Hepatocyte (in vitro differentiated cells): ENCODE measurements at regions not wholly inside any gene's neighbourhood (a gene's known extent, or its start where the extent isn't known, plus 50 kb on each side); places are given as distances from the start of the nearest gene placed in this dataset.

Experiments used
- DNase-seq: peaks from one replicate; pipeline ENCODE4 v3.0.0-alpha.2; 2016; ENCODE audit warnings: low spot score
- H2AFZ ChIP-seq: fragments of 200-600 bp; sonication (generic); 2 replicates; pipeline ENCODE4 v1.6.0; 2016; ENCODE audit warnings: antibody characterized with exemption, mild to moderate bottlenecking
- H3K27ac ChIP-seq: fragments of 200-600 bp; sonication (generic); 2 replicates; pipeline ENCODE4 v1.5.1; 2016; ENCODE audit warnings: mild to moderate bottlenecking
- H3K27me3 ChIP-seq: fragments of 200-600 bp; sonication (generic); 2 replicates; pipeline ENCODE4 v1.6.1; 2016
- H3K36me3 ChIP-seq: fragments of 200-600 bp; sonication (generic); replicated peaks from 2 replicates; pipeline ENCODE4 v1.5.1; 2016; ENCODE audit warnings: low read depth; ENCODE audit not compliant: insufficient read depth
- H3K4me1 ChIP-seq: fragments of 200-600 bp; sonication (generic); 2 replicates; pipeline ENCODE4 v1.5.1; 2016; ENCODE audit warnings: mild to moderate bottlenecking, moderate library complexity; ENCODE audit not compliant: insufficient read depth
- H3K4me2 ChIP-seq: fragments of 200-600 bp; sonication (generic); 2 replicates; pipeline ENCODE4 v1.6.0; 2016
- H3K4me3 ChIP-seq: fragments of 200-600 bp; sonication (generic); 2 replicates; pipeline ENCODE4 v1.5.1; 2016; ENCODE audit warnings: mild to moderate bottlenecking
- H3K79me2 ChIP-seq: fragments of 200-600 bp; sonication (generic); 2 replicates; pipeline ENCODE4 v1.6.0; 2017; ENCODE audit warnings: mild to moderate bottlenecking
- H3K9me2 ChIP-seq: fragments of 200-600 bp; sonication (generic); replicated peaks from 2 replicates; pipeline ENCODE4 v1.6.0; 2017; ENCODE audit warnings: mild to moderate bottlenecking; ENCODE audit not compliant: insufficient read depth
- H3K9me3 ChIP-seq: fragments of 200-600 bp; sonication (generic); 2 replicates; pipeline ENCODE4 v1.5.1; 2016; ENCODE audit warnings: low read depth, mild to moderate bottlenecking
- H4K20me1 ChIP-seq: fragments of 200-600 bp; sonication (generic); 2 replicates; pipeline ENCODE4 v1.6.0; 2016; ENCODE audit warnings: mild to moderate bottlenecking; ENCODE audit not compliant: insufficient read depth, poor library complexity, severe bottlenecking
- CTCF ChIP-seq: fragments of 200-600 bp; sonication (generic); IDR thresholded peaks from 2 replicates; pipeline ENCODE4 v1.5.1; 2016; ENCODE audit warnings: antibody characterized with exemption, mild to moderate bottlenecking; ENCODE audit not compliant: poor library complexity
- EZH2 ChIP-seq: fragments of 200-600 bp; sonication (generic); IDR thresholded peaks from 2 replicates; pipeline ENCODE4 v1.6.1; 2016; ENCODE audit warnings: antibody characterized with exemption, mild to moderate bottlenecking, borderline replicate concordance
- EZH2phosphoT487 ChIP-seq: fragments of 200-600 bp; sonication (generic); IDR thresholded peaks from one replicate; pipeline ENCODE4 v1.6.1; 2018; ENCODE audit warnings: antibody characterized with exemption, mild to moderate bottlenecking, low read depth, moderate library complexity; ENCODE audit not compliant: unreplicated experiment, severe bottlenecking
- whole genome bisulfite sequencing: methylation state at CpG from one replicate; pipeline ENCODE4 v1.1.6; 2016; ENCODE audit warnings: low lambda C conversion rate; ENCODE audit errors: missing lambda C conversion rate; 5-methylcytosine and 5-hydroxymethylcytosine counted together

- H3K79me2 ChIP-seq = no peaks in the 10 kb centered on the region
- H3K4me2 ChIP-seq = no peak overlapping the region
- H3K4me3 ChIP-seq = no peak overlapping the region
- no peak for TF ChIP-seq CTCF
- TF ChIP-seq EZH2phosphoT487 = no peak
- TF ChIP-seq EZH2 = no peak
- H2AFZ ChIP-seq = no peak overlapping the region
- no peaks in the 10 kb centered on the region for H3K9me3 ChIP-seq
- H3K36me3 ChIP-seq = no peaks in the 10 kb centered on the region
- H3K4me1 ChIP-seq = no peaks in the 10 kb centered on the region
- H3K27me3 ChIP-seq = no peaks in the 10 kb centered on the region
- no peaks in the 10 kb centered on the region for H3K9me2 ChIP-seq
- no peak overlapping the region for H3K27ac ChIP-seq
- DNase-seq = no peak
- 81% methylated on average over 3 of the region's 3 CpGs for WGBS
- H4K20me1 ChIP-seq = no peaks in the 10 kb centered on the region
Observed at GRCh38 chr21:17911628-17912027, 92.5 kb upstream of the C21orf91 start.

- no peaks in the 10 kb centered on the region for H3K9me2 ChIP-seq
- no peak overlapping the region for H3K4me3 ChIP-seq
- H3K9me3 ChIP-seq = no peaks in the 10 kb centered on the region
- WGBS = 83% methylated on average over 10 of the region's 10 CpGs
- H4K20me1 ChIP-seq = no peaks in the 10 kb centered on the region
- no peaks in the 10 kb centered on the region for H3K79me2 ChIP-seq
- H3K27ac ChIP-seq = no peak overlapping the region
- no peak overlapping the region for H3K4me2 ChIP-seq
- no peaks in the 10 kb centered on the region for H3K36me3 ChIP-seq
- H2AFZ ChIP-seq = no peak overlapping the region
- H3K4me1 ChIP-seq = peaks cover 5% of the 10 kb centered on the region
- H3K27me3 ChIP-seq = no peaks in the 10 kb centered on the region
- TF ChIP-seq EZH2 (no peak), CTCF (no peak), EZH2phosphoT487 (no peak)
- no peak for DNase-seq
Observed at GRCh38 chr21:17903929-17904639, 84.9 kb upstream of the C21orf91 start.

GRCh38 chr21:17903029-17903806 is 84.1 kb upstream of the C21orf91 start:
- no peak overlapping the region for H3K4me2 ChIP-seq
- H3K27me3 ChIP-seq = no peaks in the 10 kb centered on the region
- WGBS = 68% methylated on average over 4 of the region's 4 CpGs
- no peaks in the 10 kb centered on the region for H3K79me2 ChIP-seq
- H3K36me3 ChIP-seq = no peaks in the 10 kb centered on the region
- TF ChIP-seq EZH2 (no peak), EZH2phosphoT487 (no peak), CTCF (peak; percentile 37)
- DNase-seq = peak; percentile 56
- H3K4me3 ChIP-seq = no peak overlapping the region
- no peaks in the 10 kb centered on the region for H4K20me1 ChIP-seq
- H3K9me3 ChIP-seq = no peaks in the 10 kb centered on the region
- H3K9me2 ChIP-seq = no peaks in the 10 kb centered on the region
- H3K4me1 ChIP-seq = peaks cover 5% of the 10 kb centered on the region
- H3K27ac ChIP-seq = peak overlapping the region; percentile 54
- no peak overlapping the region for H2AFZ ChIP-seq
